ENCODE measurements at regions not wholly inside any gene's neighbourhood (a gene's known extent, or its start where the extent isn't known, plus 50 kb on each side); places are given as distances from the start of the nearest gene placed in this dataset.

DNA sequence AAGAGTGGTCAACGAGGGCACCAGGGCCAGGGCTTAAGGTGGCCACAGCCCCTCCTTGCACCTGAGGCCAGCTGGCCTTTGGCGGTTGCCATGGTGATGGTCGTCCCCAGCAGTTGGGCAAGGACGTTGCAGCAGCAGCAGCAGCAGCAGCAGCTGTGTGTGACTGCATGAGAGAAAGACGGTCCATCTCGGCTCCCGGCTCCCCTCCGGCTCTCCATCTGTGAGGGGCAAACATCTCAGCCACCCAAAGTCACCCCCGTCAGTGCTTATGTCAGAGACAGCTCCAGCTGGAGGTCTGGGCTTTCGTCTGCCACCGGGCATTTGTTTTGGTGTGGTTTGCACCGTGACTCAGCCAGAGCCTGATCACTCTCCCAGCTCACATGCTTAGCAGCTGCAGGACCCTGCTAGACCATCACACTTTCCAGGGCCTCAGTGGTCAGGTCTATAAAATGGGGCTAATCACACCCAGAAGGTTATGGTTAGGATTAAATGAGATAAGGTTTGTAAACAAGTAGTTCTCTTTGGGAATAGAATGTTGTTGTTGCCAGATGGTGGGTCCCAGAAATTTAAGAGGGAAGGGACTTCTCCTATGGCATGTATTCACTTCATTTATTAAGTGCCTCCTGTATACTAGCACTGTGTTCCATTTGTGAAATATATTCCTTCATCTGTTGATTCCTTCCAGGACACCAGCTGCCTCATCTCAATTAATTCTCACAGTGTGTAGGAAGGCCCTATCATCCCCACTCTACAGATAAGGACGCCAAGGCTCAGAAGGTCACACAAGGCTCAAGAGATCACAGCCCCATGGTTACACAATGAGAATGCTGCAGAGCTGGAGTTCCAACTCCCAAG, 212.6 kb upstream of the LHX5 start:
- DNase-seq (ENCODE audit: low read depth, low spot score): no peak
- ChIA-PET POLR2A (no interaction called here), CTCF (no interaction called here)
- no peaks in the 10 kb centered on the region for H3K9me3 ChIP-seq (ENCODE audit: control insufficient read depth, insufficient read depth, low read length)
- H3K27ac ChIP-seq (ENCODE audit: low read depth, low read length): no peak overlapping the region
- no peak overlapping the region for H3K4me3 ChIP-seq (ENCODE audit: low read depth, low read length)
- TF ChIP-seq, protein P1, sequence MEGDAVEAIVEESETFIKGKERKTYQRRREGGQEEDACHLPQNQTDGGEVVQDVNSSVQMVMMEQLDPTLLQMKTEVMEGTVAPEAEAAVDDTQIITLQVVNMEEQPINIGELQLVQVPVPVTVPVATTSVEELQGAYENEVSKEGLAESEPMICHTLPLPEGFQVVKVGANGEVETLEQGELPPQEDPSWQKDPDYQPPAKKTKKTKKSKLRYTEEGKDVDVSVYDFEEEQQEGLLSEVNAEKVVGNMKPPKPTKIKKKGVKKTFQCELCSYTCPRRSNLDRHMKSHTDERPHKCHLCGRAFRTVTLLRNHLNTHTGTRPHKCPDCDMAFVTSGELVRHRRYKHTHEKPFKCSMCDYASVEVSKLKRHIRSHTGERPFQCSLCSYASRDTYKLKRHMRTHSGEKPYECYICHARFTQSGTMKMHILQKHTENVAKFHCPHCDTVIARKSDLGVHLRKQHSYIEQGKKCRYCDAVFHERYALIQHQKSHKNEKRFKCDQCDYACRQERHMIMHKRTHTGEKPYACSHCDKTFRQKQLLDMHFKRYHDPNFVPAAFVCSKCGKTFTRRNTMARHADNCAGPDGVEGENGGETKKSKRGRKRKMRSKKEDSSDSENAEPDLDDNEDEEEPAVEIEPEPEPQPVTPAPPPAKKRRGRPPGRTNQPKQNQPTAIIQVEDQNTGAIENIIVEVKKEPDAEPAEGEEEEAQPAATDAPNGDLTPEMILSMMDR (IDR thresholded peaks at IDR 0.05; ENCODE audit: low read depth, low read length): no peak
- H3K27me3 ChIP-seq (ENCODE audit: control insufficient read depth, insufficient read depth, low read length): peaks cover 3% of the 10 kb centered on the region

DNA sequence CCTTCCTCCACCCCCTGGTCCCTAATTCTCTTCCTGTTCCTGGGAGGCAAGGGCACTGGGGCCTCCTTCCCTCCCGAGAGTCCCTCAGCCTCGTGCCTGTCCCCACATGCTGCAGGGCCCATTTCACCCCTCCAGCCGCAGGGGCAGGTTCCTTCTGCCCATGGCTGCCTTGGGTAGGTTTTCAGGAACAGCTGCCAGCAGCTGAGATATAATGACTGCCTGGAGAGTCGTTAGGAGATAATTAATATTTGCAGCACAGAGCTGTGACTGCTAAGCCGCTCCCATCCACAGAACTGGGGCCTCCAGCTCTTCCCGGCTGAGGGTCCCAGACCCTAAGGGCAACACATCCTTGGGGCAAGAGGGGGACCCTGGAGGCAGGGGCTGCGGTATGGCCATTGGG, 211.9 kb upstream of the LHX5 start:
- Histone ChIP-seq H3K9me3 (ENCODE audit: control insufficient read depth, insufficient read depth, low read length) (no peaks in the 10 kb centered on the region), H3K27me3 (ENCODE audit: control insufficient read depth, insufficient read depth, low read length) (peaks cover 3% of the 10 kb centered on the region), H3K4me3 (ENCODE audit: low read depth, low read length) (no peak overlapping the region), H3K27ac (ENCODE audit: low read depth, low read length) (no peak overlapping the region)
- ChIA-PET CTCF (no interaction called here), POLR2A (no interaction called here)
- TF ChIP-seq, protein P1 (IDR thresholded peaks at IDR 0.05; ENCODE audit: low read depth, low read length): no peak
- no peak for DNase-seq (ENCODE audit: low read depth, low spot score)

DNA sequence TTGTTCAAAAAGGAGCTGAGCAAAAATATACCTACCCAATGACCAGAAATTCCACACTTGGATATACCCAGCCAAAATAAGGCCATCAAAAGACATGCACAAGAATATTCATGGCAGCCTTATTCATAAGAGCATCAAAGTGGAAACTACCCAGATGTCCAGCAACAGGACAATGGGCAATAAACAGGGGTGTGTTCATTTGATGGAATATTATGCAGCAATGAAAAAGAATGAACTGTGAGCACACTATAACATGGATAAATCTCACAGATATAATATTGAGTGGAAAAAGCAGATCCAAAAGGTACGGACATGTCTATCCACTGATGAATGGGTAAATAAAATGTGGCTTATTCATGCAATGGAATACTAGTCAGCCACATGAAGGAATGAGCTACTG, 209.2 kb upstream of the LHX5 start:
- POLR2A ChIA-PET: no interaction called here
- H3K4me3 ChIP-seq (ENCODE audit: low read depth, low read length): no peak overlapping the region
- H3K9me3 ChIP-seq (ENCODE audit: control insufficient read depth, insufficient read depth, low read length): no peaks in the 10 kb centered on the region
- TF ChIP-seq, protein P1 (IDR thresholded peaks at IDR 0.05; ENCODE audit: low read depth, low read length): no peak
- no peak overlapping the region for H3K27ac ChIP-seq (ENCODE audit: low read depth, low read length)
- CTCF ChIA-PET: no interaction called here
- DNase-seq (ENCODE audit: low read depth, low spot score): no peak
- peaks cover 6% of the 10 kb centered on the region for H3K27me3 ChIP-seq (ENCODE audit: control insufficient read depth, insufficient read depth, low read length)

DNA sequence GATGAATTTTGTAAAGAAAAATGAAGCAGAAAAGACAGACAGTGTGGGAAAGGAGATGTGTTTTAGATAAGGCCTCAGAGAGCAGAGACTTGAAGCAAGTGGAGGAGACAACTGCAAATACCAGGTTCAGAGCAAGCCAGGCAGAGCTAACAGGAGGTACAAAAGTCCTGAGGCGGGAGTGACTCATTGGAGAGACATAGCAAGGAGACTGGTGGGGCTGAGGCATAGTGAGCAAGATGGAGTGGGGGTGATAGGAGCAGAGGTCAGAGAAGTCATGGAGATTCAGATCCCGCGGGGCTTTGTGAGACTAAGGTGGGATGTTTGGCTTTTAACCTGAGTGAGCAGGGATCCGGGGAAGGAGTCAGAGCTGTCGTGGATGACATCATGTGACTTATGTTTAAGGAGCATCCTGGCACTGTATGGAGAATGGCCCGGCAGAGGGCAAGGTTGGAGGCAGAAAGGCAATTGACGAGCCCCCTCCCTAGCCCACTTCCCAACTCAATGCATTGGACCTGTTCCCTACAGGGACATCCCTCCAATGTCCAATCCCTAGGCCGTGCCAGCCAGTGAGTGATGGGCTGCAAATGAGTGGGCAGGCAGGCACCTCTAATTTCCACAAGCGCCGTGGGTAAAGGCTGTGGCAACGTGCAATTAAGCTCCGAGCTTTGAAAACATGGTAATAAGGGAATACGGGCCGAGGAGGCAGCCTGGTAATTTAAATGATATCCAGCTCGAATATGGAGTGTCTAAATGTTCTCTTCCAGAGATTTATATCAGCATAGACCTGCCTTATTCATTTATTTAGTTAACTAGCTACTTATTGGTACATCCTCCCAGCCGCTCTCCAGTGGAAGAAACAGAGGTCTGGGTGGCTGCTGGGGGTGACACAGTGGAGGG, 206.8 kb upstream of the LHX5 start:
- Histone ChIP-seq H3K27me3 (ENCODE audit: control insufficient read depth, insufficient read depth, low read length) (peaks cover 14% of the 10 kb centered on the region), H3K4me3 (ENCODE audit: low read depth, low read length) (no peak overlapping the region), H3K27ac (ENCODE audit: low read depth, low read length) (no peak overlapping the region), H3K9me3 (ENCODE audit: control insufficient read depth, insufficient read depth, low read length) (no peaks in the 10 kb centered on the region; the same call in 1 of the 2 replicates)
- CTCF ChIA-PET: no interaction called here
- DNase-seq (ENCODE audit: low read depth, low spot score): no peak
- TF ChIP-seq, protein P1 (IDR thresholded peaks at IDR 0.05; ENCODE audit: low read depth, low read length): no peak
- POLR2A ChIA-PET: no interaction called here

DNA sequence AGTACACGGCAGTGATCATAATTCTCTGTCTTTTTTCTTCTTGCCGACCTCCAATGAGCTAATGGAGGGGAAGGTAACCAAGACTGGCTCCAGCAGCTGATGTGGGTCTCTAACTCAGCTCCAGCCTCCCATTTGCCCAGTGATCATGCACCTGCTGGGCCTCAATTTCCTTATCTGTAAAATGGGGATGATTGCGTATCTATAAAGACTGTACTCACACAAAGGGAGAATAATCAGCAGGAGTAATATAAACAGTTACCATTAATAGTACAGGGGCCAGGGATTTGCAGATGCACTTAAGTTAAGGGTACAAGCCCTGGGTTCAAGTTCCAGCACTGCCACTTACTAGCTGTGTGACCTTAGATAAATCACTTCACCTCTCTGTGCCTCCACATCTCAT, 204.9 kb upstream of the LHX5 start:
- TF ChIP-seq, protein P1 (IDR thresholded peaks at IDR 0.05; ENCODE audit: low read depth, low read length): no peak
- H3K27me3 ChIP-seq (ENCODE audit: control insufficient read depth, insufficient read depth, low read length): peaks cover 18% of the 10 kb centered on the region
- no peak overlapping the region for H3K4me3 ChIP-seq (ENCODE audit: low read depth, low read length)
- ChIA-PET POLR2A (no interaction called here), CTCF (no interaction called here)
- H3K27ac ChIP-seq (ENCODE audit: low read depth, low read length): no peak overlapping the region
- no peak for DNase-seq (ENCODE audit: low read depth, low spot score)
- no peaks in the 10 kb centered on the region; the same call in 1 of the 2 replicates for H3K9me3 ChIP-seq (ENCODE audit: control insufficient read depth, insufficient read depth, low read length)

Measured in AG04450 (cell line).